Erythroblast (primary cell): ENCODE measurements at regions not wholly inside any gene's neighbourhood (a gene's known extent, or its start where the extent isn't known, plus 50 kb on each side); places are given as distances from the start of the nearest gene placed in this dataset.

Source experiments
- GATA1 ChIP-seq: IDR thresholded peaks from 2 replicates; pipeline ENCODE4 v1.6.1; 2011; ENCODE audit warnings: low read depth, mild to moderate bottlenecking, control low read depth, low read length, moderate library complexity
- POLR2A ChIP-seq: IDR thresholded peaks from 2 replicates; pipeline ENCODE4 v1.6.1; 2011; ENCODE audit warnings: mild to moderate bottlenecking, low read length

GRCh38 chr6:91751526-91751925 is 1164.7 kb upstream of the MAP3K7 start:
- TF ChIP-seq POLR2A (no peak), GATA1 (no peak)
